ENCODE measurements at regions not wholly inside any gene's neighbourhood (a gene's known extent, or its start where the extent isn't known, plus 50 kb on each side); places are given as distances from the start of the nearest gene placed in this dataset.

DNA sequence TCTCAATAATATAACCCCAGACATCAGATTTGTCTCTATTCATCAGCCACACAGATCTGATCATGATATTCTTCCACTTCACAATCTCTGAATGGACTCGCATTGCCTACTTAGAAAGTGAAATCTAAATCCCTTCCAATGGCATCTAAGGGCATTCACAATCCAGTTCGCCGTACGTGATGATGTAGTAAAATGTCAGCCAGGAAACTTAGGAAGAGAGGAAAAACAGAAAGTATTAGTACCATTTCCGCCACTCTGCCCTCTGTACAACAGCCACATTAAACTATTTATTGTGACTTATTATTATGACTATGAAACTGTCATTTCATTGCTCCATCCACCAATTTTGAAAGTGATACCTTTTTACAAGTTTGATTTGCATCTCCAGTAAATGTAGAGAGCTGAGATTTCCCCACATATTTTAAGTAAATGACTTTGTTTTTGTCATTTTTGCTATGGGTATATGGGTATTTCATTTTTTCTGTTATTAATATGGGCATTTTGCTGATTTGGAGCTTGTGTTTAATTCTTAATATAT is 69.4 kb upstream of the SMIM36 start:
- ChIA-PET POLR2A (no interaction called here), CTCF (no interaction called here)
- Histone ChIP-seq H3K27ac (ENCODE audit: low read length in 2 of 2) (no peak overlapping the region), H3K27me3 (replicated peaks in 1 of 4; ENCODE audit: control extremely low read depth in 1 of 4, control insufficient read depth in 3 of 4, insufficient read depth in 4 of 4, low read length in 3 of 4) (no peaks in the 10 kb centered on the region), H4K20me1 (ENCODE audit: control insufficient read depth, insufficient read depth, low read length, poor library complexity, severe bottlenecking) (no peaks in the 10 kb centered on the region), H3K4me1 (ENCODE audit: control insufficient read depth in 2 of 2, insufficient read depth in 2 of 2, low read length in 2 of 2) (peaks cover 19 to 22% of the 10 kb centered on the region in 2 donors), H3K9me3 (ENCODE audit: control extremely low read depth in 1 of 3, control insufficient read depth in 2 of 3, insufficient read depth in 1 of 3, low read length in 2 of 3) (peaks cover 0 to 5% (median 0%) of the 10 kb centered on the region in 3 donors), H2AFZ (ENCODE audit: insufficient read depth, low read depth, low read length, poor library complexity, severe bottlenecking) (peak overlapping the region; percentile 11), H3K4me3 (ENCODE audit: control extremely low read depth in 1 of 5, extremely low read depth in 1 of 5, insufficient read depth in 1 of 5, low read depth in 2 of 5, low read length in 4 of 5) (no peak overlapping the region), H3K4me2 (replicated peaks; ENCODE audit: low read depth, low read length, poor library complexity, severe bottlenecking) (peak overlapping the region; percentile 4), H3K36me3 (replicated peaks in 1 of 2; ENCODE audit: control extremely low read depth in 1 of 2, control insufficient read depth in 1 of 2, extremely low read depth in 1 of 2, insufficient read depth in 2 of 2, low read length in 1 of 2) (no peaks in the 10 kb centered on the region), H3K79me2 (ENCODE audit: control insufficient read depth, insufficient read depth, low read length) (no peaks in the 10 kb centered on the region), H3K9ac (ENCODE audit: low read length) (no peak overlapping the region)
- Mint-ChIP-seq H3K4me1 (peaks cover 15% of the 10 kb centered on the region), H3K4me3 (peak overlapping the region; percentile 42), H3K9me3 (ENCODE audit: insufficient read depth) (no peaks in the 10 kb centered on the region), H3K27ac (peak overlapping the region; percentile 39), H3K27me3 (no peaks in the 10 kb centered on the region)
- DNase-seq (no peak), ATAC-seq (ENCODE audit: low read depth) (no peak)
- TF ChIP-seq CTCF (IDR thresholded peaks at IDR 0.05) (no peak), EZH2 (IDR thresholded peaks at IDR 0.05; ENCODE audit: borderline replicate concordance, insufficient read depth, low read depth, low read length, poor library complexity, severe bottlenecking) (no peak)
- WGBS (ENCODE audit: insufficient coverage): no CpG with 5 or more reads among the region's 5 CpGs
- intact Hi-C loops (cut with micrococcal nuclease): no loop called here

- H3K9ac ChIP-seq (ENCODE audit: low read length): peak overlapping the region; percentile 68
- peak overlapping the region; percentile 70 to 82 for H3K27ac ChIP-seq (ENCODE audit: low read length in 2 of 2)
- peaks cover 0 to 5% (median 0%) of the 10 kb centered on the region in 3 donors for H3K9me3 ChIP-seq (ENCODE audit: control extremely low read depth in 1 of 3, control insufficient read depth in 2 of 3, insufficient read depth in 1 of 3, low read length in 2 of 3)
- H2AFZ ChIP-seq (ENCODE audit: insufficient read depth, low read depth, low read length, poor library complexity, severe bottlenecking): peak overlapping the region; percentile 68
- H3K4me2 ChIP-seq (replicated peaks; ENCODE audit: low read depth, low read length, poor library complexity, severe bottlenecking): peak overlapping the region; percentile 84
- ATAC-seq (ENCODE audit: low read depth): peak; percentile 46
- no peaks in the 10 kb centered on the region for H3K36me3 ChIP-seq (replicated peaks in 1 of 2; ENCODE audit: control extremely low read depth in 1 of 2, control insufficient read depth in 1 of 2, extremely low read depth in 1 of 2, insufficient read depth in 2 of 2, low read length in 1 of 2)
- H3K79me2 ChIP-seq (ENCODE audit: control insufficient read depth, insufficient read depth, low read length): no peaks in the 10 kb centered on the region
- H3K9me3 Mint-ChIP-seq (ENCODE audit: insufficient read depth): no peaks in the 10 kb centered on the region
- H3K27ac Mint-ChIP-seq: peak overlapping the region; percentile 58
- H3K27me3 Mint-ChIP-seq: no peaks in the 10 kb centered on the region
- no peaks in the 10 kb centered on the region for H4K20me1 ChIP-seq (ENCODE audit: control insufficient read depth, insufficient read depth, low read length, poor library complexity, severe bottlenecking)
- intact Hi-C loops (cut with micrococcal nuclease): no loop called here
- ChIA-PET POLR2A (no interaction called here), CTCF (interaction anchor here (0.9 to 2.6 kb wide), 2 partner anchors 17 to 52 kb away, joined by 3 to 12 read pairs; no protein-coding TSS in a partner anchor)
- H3K4me3 ChIP-seq (ENCODE audit: control extremely low read depth in 1 of 5, extremely low read depth in 1 of 5, insufficient read depth in 1 of 5, low read depth in 2 of 5, low read length in 4 of 5): peak overlapping the region in 3 of 5 experiments; percentile 33 to 71 (median 51)
- peaks cover 19 to 25% of the 10 kb centered on the region in 2 donors for H3K4me1 ChIP-seq (ENCODE audit: control insufficient read depth in 2 of 2, insufficient read depth in 2 of 2, low read length in 2 of 2)
- TF ChIP-seq CTCF (IDR thresholded peaks at IDR 0.05) (no peak), EZH2 (IDR thresholded peaks at IDR 0.05; ENCODE audit: borderline replicate concordance, insufficient read depth, low read depth, low read length, poor library complexity, severe bottlenecking) (no peak)
- H3K4me1 Mint-ChIP-seq: peaks cover 11% of the 10 kb centered on the region
- DNase-seq: peak; percentile 24
- no peak overlapping the region for H3K4me3 Mint-ChIP-seq
- WGBS (ENCODE audit: insufficient coverage): 40% methylated on average over 12 of the region's 14 CpGs
- no peaks in the 10 kb centered on the region for H3K27me3 ChIP-seq (replicated peaks in 1 of 4; ENCODE audit: control extremely low read depth in 1 of 4, control insufficient read depth in 3 of 4, insufficient read depth in 4 of 4, low read length in 3 of 4)
Measured at GRCh38 chr17:55577687-55578086, 66.4 kb upstream of the SMIM36 start.
